Body of pancreas (tissue), 4 donors: ENCODE measurements at regions not wholly inside any gene's neighbourhood (a gene's known extent, or its start where the extent isn't known, plus 50 kb on each side); places are given as distances from the start of the nearest gene placed in this dataset.

Source experiments
- ATAC-seq: fragments of 150-250 bp; one replicate; pipeline ENCODE4 v1.9.1; 2016
- DNase-seq, 4 donors: peaks; one replicate each; pipeline ENCODE4 v3.0.0-alpha.2; 2019
- H3K27ac ChIP-seq, 4 donors: fragments of 200-600 bp; sonication (generic); 1 replicate in 3 of 4; 2 replicates in 1 of 4; pipeline versions ENCODE4 v1.5.1 to v1.6.1; 2016 to 2019; ENCODE audit warnings: mild to moderate bottlenecking in 1 of 4, mixed read lengths in 1 of 4, moderate library complexity in 1 of 4
- H3K27me3 ChIP-seq, 2 donors: fragments of 200-600 bp; sonication (generic); one replicate each; pipeline ENCODE4 v1.6.0; 2016; ENCODE audit warnings: mild to moderate bottlenecking in 1 of 2
- H3K36me3 ChIP-seq, 2 donors: fragments of 200-600 bp; sonication (generic); replicated peaks in 1 of 2; 2 replicates each; pipeline ENCODE4 v1.5.1; 2016; ENCODE audit warnings: low read depth in 2 of 2; ENCODE audit not compliant: insufficient read depth in 1 of 2
- H3K4me1 ChIP-seq: fragments of 200-600 bp; sonication (generic); one replicate; pipeline ENCODE4 v1.6.0; 2016
- H3K4me3 ChIP-seq, 2 donors: fragments of 200-600 bp; sonication (generic); 1 replicate in 1 of 2; 2 replicates in 1 of 2; pipeline ENCODE4 v1.5.1; 2016 to 2019
- H3K9me3 ChIP-seq, 3 donors: fragments of 200-600 bp; sonication (generic); 1 replicate in 2 of 3; 2 replicates in 1 of 3; pipeline ENCODE4 v1.5.1; 2016
- POLR2A ChIP-seq, 3 donors: fragments of 450-650 bp; IDR thresholded peaks; one replicate each; pipeline ENCODE4 v1.6.1; 2016; ENCODE audit warnings: antibody characterized with exemption in 3 of 3, mild to moderate bottlenecking in 2 of 3
- WGBS, 2 donors: methylation state at CpG; one replicate each; pipeline ENCODE4 v1.1.5; 2017; 5-methylcytosine and 5-hydroxymethylcytosine counted together
- intact Hi-C: fragments of 100-400 bp; cut with DNase I; formaldehyde crosslinking; loops from one replicate; pipeline ENCODE4 v1.15.1; 2023
- TF ChIP-seq, protein P1 (sequence below), 7 experiments: fragments of 450-650 bp in 4 of 7; fragments of 200-600 bp in 3 of 7; sonication (generic) in 3 of 7; IDR thresholded peaks; one replicate each; pipeline ENCODE4 v1.5.1; 2016 to 2019; ENCODE audit warnings: antibody characterized with exemption in 7 of 7

DNA sequence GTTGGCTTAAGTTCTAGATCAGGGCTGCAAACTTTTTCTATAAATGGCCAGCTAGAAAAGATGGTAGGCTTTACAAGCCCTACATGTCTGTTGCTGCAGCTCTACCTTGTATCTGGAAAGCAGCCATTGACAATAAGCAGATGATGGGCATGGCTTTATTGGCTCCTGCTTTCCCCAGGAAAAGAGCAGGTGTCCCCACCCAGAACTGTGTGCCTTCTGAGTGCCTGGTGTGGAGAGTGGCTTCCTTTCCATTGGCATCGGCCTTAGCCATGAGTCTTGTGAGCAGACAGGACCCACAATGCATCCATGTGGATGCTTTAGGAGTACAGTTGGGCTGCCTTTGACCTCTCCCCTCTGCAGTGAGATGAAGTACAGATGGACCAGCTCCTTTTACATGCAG, 120.2 kb downstream of the CD8B2 start:
- H3K4me3 ChIP-seq, result no peak overlapping the region
- no peaks in the 10 kb centered on the region for H3K27me3 ChIP-seq
- DNase-seq, result no peak
- H3K9me3 ChIP-seq, result no peaks in the 10 kb centered on the region
- TF ChIP-seq POLR2A (IDR thresholded peaks at IDR 0.05), result no peak
- TF ChIP-seq, protein P1, sequence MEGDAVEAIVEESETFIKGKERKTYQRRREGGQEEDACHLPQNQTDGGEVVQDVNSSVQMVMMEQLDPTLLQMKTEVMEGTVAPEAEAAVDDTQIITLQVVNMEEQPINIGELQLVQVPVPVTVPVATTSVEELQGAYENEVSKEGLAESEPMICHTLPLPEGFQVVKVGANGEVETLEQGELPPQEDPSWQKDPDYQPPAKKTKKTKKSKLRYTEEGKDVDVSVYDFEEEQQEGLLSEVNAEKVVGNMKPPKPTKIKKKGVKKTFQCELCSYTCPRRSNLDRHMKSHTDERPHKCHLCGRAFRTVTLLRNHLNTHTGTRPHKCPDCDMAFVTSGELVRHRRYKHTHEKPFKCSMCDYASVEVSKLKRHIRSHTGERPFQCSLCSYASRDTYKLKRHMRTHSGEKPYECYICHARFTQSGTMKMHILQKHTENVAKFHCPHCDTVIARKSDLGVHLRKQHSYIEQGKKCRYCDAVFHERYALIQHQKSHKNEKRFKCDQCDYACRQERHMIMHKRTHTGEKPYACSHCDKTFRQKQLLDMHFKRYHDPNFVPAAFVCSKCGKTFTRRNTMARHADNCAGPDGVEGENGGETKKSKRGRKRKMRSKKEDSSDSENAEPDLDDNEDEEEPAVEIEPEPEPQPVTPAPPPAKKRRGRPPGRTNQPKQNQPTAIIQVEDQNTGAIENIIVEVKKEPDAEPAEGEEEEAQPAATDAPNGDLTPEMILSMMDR (IDR thresholded peaks at IDR 0.05), result no peak
- no peak for ATAC-seq
- WGBS, 2 donors, result 80% methylated on average over 1 of the region's 1 CpG; no CpG with 5 or more reads in 1 of the 2 donors
- no peak overlapping the region for H3K27ac ChIP-seq
- no peaks in the 10 kb centered on the region for H3K36me3 ChIP-seq
- intact Hi-C loops, result no loop called here
- H3K4me1 ChIP-seq, result no peaks in the 10 kb centered on the region

DNA sequence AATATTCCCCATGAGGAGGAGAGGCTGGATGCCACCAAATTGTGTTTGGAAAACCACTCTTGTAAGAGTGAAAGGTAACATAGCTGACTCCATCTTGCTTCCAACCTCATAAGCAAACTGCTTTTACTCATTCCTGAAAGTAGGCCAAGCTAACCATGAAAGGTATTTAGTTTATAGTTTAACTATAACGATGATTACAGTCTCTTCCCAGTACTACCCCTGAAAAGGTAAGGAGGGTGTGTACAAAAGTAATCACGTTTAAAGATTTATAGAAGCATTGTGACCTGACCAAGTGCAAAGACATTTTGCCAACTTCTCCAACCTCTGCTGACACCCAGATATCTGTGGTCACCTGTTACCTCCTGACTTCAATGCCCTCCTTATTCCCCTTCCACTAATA, 122.6 kb downstream of the CD8B2 start:
- no peak overlapping the region for H3K4me3 ChIP-seq
- H3K36me3 ChIP-seq, result no peaks in the 10 kb centered on the region
- H3K9me3 ChIP-seq, result peaks cover 0 to 3% (median 0%) of the 10 kb centered on the region in 3 donors
- WGBS, 2 donors, result 47 to 51% methylated on average over 2 of the region's 2 CpGs
- no peak for DNase-seq
- H3K27ac ChIP-seq, result no peak overlapping the region
- ATAC-seq, result no peak
- intact Hi-C loops, result no loop called here
- H3K4me1 ChIP-seq, result peaks cover 11% of the 10 kb centered on the region
- TF ChIP-seq, protein P1 (IDR thresholded peaks at IDR 0.05), result no peak
- TF ChIP-seq POLR2A (IDR thresholded peaks at IDR 0.05), result no peak
- no peaks in the 10 kb centered on the region for H3K27me3 ChIP-seq

DNA sequence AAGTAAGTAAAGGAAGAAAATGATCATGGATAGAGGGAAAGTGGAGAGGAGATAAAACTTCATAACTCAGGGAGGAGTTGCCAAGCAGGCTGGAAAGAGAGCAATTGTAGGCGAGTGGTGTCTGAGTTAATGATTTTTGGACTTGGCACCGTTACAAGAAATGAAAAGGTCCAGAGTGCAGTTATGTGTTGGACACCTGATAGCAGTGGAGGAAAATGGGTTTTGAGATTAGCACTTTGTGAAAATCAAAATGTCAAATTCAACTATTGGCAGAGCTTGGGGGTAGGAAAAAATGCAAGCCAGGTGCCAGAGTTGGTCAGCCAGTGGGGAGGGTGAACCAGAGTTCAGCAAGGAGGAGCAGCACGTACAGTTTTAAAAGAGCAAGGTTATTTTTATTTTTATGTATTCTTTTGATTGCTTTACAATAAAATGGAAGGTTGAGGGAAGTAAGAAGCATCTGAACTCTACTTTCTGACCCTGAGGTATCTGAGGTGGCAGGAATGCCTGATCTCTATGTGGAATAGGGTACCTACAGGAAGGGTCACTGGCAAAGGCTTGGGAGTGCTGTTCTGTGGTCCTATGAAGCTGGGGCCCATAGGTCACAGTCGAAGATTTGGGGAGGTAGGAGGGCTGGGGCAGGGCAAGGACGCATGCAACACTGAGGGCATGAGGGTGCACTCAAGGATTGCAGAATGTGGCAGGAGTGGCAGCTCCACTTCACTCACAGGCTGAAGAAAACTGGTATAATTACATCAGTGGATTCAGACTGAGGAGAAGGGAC, 127.5 kb downstream of the CD8B2 start:
- H3K4me1 ChIP-seq, result peaks cover 18% of the 10 kb centered on the region
- TF ChIP-seq, protein P1 (IDR thresholded peaks at IDR 0.05), result no peak
- no peak for TF ChIP-seq POLR2A (IDR thresholded peaks at IDR 0.05)
- intact Hi-C loops, result no loop called here
- DNase-seq (peak; percentile 39 to 70 (median 57)), ATAC-seq (peak; percentile 93)
- H3K27me3 ChIP-seq, result no peaks in the 10 kb centered on the region
- H3K4me3 ChIP-seq, result no peak overlapping the region
- H3K27ac ChIP-seq, result peak overlapping the region in 2 of 4 donors; percentile 34 to 64
- H3K36me3 ChIP-seq, result no peaks in the 10 kb centered on the region
- WGBS, 2 donors, result 25 to 30% methylated on average over 5 of the region's 5 CpGs
- peaks cover 0 to 3% (median 0%) of the 10 kb centered on the region in 3 donors for H3K9me3 ChIP-seq

DNA sequence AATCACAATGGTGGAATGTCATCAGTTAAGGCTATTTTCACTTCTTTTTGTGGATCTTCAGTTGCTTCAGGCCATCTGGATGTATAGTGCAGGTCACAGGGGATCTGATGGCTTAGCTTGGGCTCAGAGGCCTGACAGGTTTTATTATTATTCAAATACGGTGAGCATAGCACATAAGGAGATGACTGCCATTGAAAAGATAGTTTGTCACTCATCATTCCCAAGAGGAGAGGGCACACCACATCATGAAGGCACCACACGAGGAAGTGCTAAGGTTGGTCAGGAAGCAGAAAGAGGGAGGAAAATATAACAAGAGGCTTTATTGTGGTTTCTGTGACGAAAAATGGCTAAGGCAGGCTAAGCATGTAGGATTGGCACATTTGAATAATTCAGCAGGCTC, 131.4 kb downstream of the CD8B2 start:
- H3K9me3 ChIP-seq, result no peaks in the 10 kb centered on the region
- 84 to 91% methylated on average over 3 of the region's 3 CpGs for WGBS, 2 donors
- ATAC-seq (no peak), DNase-seq (no peak)
- intact Hi-C loops, result no loop called here
- peaks cover 18% of the 10 kb centered on the region for H3K4me1 ChIP-seq
- no peak overlapping the region for H3K4me3 ChIP-seq
- H3K27ac ChIP-seq, result no peak overlapping the region
- H3K27me3 ChIP-seq, result no peaks in the 10 kb centered on the region
- TF ChIP-seq, protein P1 (IDR thresholded peaks at IDR 0.05), result no peak
- H3K36me3 ChIP-seq, result no peaks in the 10 kb centered on the region

DNA sequence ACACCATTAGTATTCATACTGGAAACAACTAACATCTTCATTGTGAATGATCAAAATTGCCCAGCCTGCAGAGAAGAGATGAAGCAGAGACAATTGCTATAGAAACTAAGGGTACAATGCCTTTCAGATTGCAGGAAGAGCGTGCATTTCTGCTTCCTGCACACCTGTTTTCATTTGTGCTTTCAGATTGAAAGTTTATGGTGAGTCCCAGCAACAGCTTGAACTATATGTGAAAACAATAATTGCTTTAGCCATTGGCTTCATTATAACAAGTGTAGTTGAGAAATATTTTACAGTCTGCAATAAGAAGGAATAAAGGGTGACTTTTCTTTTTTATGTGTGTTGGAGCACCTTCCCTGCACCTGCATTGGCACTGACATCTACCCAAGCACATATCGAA, 136.3 kb downstream of the CD8B2 start:
- DNase-seq, result no peak
- WGBS, 2 donors, result 61 to 71% methylated on average over 2 of the region's 2 CpGs
- H3K27ac ChIP-seq, result no peak overlapping the region
- H3K9me3 ChIP-seq, result no peaks in the 10 kb centered on the region
- no peak for ATAC-seq
- H3K4me3 ChIP-seq, result no peak overlapping the region
- intact Hi-C loops, result no loop called here
- no peaks in the 10 kb centered on the region for H3K36me3 ChIP-seq
- no peak for TF ChIP-seq POLR2A (IDR thresholded peaks at IDR 0.05)
- no peaks in the 10 kb centered on the region for H3K4me1 ChIP-seq
- no peaks in the 10 kb centered on the region for H3K27me3 ChIP-seq
